Iris pigment epithelial cell (primary cell): ENCODE measurements at regions not wholly inside any gene's neighbourhood (a gene's known extent, or its start where the extent isn't known, plus 50 kb on each side); places are given as distances from the start of the nearest gene placed in this dataset.

Source experiments
- DNase-seq: peaks from one replicate; pipeline ENCODE4 v3.0.0-alpha.2; 2011; ENCODE audit warnings: low read depth

DNA sequence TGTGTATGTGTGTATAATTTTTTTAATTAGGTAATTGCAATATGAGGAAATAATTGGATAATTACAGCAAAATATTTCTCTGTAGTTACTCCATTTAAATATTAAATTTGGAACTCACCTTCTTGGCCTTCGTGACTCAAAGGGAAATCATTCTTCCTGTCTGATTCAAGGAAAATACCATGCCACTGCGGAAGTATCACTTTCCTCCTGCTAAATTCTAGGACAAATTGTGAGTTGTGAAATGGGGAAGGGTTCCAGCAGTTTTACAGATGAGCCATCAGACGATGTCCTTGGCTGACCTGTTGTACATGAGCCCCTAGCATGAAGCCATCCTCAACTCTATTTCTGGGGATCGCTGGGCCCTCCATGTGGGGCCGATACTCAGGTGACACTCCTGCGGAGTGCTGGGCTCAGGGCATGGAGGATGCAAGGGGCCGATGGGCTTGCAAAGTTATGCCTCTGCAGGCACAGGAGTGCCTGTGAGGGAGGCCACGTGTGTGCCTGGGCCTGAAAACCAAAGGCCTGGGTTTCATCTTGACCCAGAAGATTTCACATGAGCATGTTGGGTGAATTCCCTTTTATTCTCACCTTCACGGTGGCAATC, 179.6 kb upstream of the TCERG1L start:
- DNase-seq = no peak

DNA sequence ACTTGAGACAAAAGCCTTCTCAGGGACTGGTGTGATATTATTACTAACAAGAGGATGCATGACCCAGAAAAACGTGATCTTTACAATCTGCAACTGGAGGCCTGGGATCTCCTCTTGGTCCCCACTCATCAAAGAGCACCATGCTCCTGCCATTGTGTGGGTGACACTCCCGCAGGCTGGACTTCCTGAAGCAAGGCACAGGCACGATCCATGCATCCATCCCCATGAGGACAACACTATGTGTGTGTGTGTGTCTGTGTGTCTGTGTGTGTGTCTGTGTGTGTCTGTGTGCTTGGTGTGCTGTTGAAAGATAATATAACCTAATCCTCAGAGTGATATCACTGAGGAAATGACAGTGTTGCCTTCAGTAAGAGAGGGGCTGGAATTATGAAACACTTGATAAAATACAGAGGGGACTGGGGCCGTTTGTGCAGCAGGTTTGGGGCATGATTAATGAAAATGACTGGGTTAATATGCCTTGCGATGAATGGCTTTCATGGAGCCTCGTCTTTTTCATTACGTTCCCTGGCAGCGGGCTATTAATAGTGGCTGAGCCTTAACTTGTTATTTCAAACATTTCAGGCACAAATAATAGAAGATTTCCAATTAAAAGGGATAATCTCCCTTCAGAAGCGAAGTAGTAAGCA, 180.8 kb upstream of the TCERG1L start:
- no peak for DNase-seq

DNA sequence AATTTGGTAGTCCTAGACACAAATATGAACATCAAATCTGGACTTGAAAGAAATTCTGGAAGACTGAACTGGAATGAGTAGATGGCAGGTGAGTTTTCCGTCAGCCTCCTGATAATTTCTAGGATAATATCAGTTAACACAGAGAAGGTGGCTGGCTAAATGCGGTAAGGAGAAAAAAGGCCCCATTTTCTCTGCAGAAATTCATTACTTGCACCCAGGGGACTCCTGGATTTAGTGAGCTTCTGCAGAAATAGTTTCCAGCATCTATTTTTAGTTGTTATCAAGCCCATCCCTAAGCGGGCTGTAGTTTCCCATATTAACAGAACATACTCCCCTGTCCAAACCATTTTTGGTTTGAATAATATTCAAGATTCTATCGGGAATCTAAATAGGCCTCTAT, 181.9 kb upstream of the TCERG1L start:
- DNase-seq = no peak

DNA sequence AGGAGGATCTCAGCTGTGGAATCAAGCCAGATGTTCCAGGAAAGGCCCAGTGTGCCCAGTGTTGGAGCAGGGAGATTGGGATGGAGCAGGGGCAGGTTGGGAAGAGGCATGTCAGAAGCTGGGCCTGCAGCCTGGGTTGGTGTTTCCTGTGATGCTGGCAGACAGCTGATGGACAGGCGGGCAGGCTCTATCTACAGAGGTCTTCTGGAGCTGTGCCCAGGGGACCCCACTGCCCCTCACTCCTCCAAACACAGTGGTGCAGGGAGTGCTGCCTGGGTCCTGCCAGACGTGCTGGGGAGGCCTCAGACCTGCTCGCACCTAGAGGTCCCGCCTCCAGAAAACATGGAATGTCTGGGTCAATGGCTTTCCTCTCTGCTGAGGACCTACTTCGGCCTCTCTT, 182.9 kb upstream of the TCERG1L start:
- DNase-seq = no peak

DNA sequence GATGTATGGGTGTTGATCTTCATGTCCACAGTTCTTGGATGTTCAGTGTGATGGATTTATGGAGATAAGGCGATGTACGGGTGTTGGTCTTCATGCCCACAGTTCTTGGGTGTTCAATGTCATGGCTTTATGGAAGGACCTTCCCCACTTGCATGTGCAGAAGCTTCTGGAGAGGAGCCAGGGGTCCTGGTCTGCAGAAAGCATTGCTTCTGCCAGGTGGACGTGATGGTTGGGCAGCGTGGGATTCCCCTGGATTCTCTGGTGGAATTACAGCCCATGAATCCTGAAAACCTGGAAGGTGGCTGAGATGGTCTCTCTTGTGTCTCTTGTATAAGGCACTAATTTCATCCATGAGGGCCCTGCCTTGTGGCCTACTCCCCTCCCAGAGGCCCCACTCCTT, 183.7 kb upstream of the TCERG1L start:
- DNase-seq = no peak

DNA sequence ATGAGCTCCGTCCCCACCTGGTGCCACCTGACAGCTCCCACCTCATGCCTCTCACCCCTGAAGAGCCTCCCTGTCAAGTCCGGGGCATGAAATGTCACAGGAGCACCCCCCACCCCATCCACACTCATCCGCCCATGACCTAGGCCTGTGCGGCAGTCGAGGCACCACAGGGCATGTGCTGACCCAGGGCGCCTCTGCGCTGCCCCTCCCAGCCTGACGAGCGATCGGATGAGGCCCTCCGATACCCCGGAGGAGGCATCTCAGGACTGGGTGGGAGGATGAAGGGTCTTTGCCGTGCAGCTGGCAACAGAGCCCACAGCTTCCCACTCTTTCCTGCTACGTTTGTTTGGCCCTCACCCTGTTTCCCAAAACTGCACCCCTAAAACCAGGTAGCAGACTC, 184.4 kb upstream of the TCERG1L start:
- no peak for DNase-seq

DNA sequence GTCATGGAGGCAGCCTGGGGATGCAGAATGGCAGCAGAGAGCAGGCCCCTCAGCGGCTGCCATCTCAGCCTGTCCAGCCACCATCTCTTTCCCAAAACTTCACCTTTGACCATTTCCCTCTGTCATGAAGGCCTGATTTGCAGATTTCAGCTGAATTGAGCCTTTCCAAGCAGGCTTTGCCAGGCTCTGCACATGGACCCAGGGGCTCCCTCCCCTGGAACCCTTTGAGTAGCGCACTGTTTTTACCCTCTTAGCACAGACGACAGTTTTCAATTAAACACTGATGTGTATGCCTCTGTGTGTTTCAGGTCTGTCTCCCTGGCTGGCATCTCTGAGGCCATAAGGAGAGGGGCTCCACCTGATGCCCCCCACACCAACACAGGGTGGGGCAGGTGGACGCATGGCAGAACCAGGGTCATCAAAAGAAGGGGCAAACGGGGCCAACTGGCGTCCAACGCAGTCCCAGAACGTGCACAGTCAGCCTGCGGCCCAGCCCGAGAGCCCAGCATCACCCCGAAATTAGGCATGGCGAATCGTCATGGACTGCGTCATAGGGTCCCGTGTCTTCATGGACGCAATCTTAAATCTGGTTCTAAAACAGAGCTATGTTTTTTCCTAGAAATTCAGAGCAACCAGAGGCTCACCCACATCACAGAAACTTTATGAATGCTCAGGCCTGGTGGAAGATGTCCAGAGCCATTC, 185.0 kb upstream of the TCERG1L start:
- no peak for DNase-seq

DNA sequence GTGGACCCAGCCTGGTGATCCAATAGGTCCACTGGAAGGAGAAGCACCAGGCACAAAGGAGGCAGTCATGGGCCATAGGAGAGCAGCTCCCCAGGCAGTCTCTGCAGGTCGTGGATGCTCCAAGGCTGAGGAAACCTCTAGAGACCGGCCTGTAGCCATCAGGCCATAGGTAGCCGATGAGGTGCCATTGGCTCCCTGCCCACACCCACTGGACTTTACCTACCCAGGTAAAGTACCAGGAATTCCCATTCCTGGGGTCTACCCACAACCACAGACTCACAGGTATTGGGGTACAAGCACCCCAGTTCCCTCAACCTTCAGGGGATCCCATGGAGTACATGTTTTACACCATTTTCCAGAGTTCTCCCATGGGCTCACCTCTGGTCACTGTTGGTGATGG, 188.0 kb upstream of the TCERG1L start:
- DNase-seq = no peak

DNA sequence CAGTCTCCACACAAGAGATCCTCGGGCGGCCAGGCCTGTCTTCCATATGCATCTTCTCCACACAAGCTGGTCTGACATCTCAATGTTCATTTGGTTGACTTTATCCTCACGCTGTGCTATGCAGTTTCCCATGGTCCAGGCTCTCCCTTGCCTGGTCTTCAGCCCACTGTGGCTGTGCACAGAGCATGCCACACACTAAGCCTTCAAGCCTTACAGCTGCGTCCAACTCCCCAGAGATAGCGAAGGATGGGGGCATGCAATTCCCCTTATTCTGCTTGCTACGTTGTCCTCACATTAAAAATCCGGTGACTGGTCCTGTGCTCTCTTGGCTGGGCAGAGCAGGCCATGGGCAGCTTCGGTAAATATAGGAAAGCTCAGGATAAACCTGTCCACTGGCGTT, 188.7 kb upstream of the TCERG1L start:
- DNase-seq = no peak

DNA sequence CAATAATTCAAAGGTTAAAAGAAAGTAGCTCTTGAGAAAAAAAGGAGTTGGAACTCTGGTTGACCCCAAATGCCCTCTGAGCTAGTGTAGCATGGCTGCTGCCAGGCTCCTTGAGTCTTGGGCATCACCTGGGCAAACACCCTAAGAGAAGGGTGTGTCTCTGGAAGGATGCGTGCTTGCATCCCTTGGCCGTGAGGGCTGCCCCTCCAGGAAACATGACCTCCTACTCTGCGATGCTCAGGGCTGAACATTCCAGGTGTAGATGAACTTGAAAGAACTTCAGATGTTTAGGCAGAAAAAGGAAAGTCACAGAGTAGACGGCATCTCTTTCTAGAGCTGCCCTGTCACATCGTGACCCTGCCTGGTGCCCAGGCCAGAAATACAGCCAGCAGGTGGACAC, 189.4 kb upstream of the TCERG1L start:
- DNase-seq = no peak

DNA sequence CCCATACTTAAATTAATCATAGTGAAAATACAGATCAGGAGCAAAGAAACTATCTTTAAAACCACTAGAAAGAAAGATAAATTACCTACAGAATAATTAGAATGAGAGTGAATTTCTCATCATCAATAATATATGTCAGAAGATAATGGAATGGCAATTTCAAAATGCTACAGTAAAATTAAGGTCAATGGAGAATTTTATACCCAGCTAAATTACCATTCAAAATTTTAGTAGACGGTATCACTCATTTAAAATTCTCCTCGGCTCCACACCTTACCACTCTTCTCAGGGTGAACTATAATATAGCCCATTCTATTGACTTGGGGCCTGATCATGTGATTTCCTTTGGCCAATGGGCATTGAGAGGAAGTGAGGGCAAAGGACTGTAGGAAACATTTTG, 192.5 kb upstream of the TCERG1L start:
- no peak for DNase-seq

DNA sequence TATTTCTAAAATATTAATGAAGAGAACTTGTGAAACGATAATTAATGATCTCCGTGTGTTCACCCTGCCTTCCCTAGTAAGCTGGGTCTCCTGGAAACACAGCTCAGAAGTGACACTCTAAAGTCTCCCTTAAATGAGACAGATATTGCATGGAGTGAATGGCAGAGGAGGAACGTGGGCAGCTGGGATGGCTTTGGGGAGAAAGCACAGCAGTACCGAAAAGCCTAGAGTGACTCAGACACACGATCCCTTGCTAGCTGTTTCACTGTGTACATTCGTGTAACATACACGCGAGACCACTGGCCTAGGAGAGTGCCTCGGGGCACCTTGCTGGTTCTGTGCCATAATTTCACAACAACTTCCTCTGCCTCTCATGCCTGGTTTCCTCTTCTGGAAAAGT, 199.9 kb upstream of the TCERG1L start:
- no peak for DNase-seq

DNA sequence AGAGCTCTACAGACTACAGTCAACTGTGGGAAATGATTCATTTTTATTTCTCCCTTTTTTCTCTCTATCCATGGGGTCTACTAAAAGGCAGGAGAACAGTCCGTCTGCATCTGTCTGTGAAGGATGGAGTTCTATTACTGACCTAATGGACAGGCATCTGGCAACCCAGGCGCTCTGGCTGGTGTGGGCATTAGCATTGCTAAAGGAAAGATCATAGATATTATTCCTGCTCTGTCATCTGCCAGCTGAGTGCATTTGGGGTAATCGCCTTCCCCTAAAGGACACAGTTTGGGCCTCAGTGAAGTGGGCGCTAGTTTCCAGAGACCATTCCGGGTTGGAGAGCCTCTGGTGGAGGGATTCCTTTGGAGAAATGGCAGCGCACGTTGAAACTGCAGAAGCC, 201.3 kb upstream of the TCERG1L start:
- no peak for DNase-seq

DNA sequence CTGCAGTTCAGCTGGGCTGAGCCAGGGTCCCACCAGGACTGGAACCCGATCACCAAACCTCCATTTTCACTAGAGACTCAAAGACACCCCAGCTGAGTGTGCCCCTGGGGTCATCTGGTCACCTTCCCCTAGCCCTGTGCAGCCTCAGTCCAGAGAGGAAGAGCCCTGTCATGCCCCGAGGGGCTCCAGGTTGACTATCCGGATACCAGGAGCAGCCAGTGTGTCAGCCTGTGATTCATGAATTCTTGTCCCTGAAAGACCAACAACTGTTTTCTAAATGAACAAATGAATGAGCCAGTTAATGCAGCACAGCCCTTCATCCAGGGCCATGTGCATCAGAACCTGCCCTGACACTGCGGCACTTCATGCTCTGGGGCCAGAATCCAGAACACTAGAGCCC, 201.9 kb upstream of the TCERG1L start:
- no peak for DNase-seq

DNA sequence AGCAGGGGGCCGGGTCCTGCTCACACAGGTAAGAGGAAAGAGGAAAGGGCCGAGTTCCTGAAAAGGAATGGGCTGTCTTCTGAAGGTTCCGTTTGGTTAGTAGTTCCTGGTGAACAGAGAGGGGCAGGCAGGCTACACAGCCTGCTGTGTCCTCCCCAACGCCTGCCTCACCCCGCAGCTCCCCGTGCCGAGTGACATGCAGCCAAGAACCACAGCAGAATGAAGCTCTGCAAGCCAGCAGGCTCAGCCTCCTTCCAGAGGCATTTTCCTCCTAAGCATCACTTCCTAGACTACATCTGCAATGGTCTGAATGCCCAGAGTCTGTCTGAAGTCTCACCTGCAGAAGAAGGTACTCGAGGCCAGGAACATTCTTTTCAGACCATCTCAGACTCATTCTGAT, 202.4 kb upstream of the TCERG1L start:
- DNase-seq = no peak

DNA sequence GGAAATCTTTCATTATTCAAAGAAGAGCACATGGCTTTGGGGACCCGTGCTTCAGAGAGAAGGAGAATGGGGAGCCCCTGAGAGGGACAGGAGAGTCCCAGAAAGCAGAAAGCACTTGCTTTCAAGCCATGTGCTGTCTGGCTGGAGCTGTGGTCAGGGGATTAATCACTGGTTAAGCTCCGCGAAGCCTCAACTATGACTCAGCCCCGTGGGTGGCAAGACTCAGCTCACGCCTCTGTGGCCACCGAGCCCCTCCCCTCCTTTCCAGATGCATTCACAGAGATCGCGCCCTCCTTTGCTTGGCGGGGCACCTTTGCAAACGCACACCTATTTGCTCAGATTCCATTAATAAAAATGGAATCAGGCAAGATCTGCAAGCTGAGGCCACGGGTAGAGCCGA, 202.9 kb upstream of the TCERG1L start:
- DNase-seq = peak; percentile 20

DNA sequence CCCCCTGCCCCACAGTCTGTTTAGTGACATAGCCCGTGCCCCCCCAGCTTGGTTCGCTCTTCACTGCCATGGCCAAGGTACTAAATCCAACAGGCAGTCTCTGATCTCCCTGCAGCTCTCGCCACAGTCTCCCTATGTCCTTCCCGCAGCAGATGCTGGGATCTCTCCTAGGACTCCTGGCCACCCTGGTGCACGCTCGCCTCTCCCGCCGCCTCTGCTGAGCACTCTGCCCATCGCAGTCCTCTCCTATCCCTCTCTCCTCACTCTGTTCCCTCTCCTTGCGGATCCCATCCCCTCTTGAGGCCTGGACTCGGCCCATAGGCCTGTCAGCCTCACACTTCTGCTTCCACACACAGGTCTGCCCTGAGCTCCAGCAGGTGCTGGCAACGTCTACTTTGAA, 204.8 kb upstream of the TCERG1L start:
- DNase-seq = no peak

DNA sequence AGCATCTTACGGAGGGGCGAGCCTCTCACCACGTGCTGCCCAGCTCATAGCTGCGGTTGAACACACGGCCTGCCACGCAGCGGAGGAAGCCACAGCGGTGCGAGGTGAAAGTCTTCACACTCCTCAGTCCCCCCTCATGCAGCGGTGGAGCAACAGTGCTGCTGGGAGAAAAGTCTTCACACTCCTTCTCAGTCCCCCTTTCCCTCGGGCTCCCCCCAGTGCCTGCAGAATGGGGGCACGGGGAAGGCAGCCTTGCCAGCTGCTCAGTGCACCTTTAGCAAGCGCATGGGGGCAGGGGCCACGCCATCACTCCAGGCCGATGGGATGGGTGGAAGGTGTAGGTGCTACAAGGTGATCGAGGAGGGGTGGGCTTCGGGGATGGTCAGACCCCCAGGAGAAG, 206.3 kb upstream of the TCERG1L start:
- no peak for DNase-seq

DNA sequence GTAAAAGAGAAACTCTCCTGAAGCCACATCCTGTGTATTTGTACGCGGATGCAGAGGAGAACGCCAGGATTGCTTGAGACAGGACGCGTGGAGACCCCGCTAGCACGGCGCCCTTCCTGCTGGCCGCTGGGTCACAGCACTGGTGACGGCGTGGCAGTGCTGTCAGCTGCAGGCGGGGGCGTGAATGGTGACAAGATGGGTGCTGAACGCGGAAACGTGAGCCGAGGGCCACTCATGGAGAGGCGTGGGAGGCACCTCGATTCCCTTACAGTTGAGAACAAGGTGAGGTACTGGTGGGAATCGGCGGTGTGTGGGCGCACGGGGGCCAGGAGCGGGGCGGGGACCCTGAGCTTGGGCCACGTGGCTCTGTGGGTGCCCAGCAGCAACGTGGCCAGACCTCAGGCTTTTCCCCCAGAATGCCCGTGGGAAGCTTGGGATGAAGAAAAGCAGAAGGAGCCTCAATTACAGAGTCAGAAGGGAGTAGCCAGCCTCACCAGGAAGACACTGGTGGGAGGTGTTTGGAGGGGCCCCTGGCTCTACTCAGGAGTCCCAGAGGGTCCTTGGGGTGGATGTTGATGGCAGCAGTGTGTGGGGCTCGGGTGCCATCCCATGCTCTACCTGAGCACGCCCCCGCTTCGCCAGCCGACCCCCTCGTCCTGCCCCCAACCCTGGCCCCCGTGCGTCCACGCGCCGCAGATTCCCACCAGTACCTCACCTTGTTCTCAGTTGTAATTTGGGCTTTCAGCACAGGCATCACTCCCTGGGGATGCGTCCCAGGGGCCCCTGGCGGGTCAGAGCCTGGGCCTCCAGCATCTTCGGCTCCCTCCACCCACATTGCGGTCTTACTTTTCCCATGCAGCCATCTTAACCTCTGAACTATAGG, 208.4 kb upstream of the TCERG1L start:
- no peak for DNase-seq

DNA sequence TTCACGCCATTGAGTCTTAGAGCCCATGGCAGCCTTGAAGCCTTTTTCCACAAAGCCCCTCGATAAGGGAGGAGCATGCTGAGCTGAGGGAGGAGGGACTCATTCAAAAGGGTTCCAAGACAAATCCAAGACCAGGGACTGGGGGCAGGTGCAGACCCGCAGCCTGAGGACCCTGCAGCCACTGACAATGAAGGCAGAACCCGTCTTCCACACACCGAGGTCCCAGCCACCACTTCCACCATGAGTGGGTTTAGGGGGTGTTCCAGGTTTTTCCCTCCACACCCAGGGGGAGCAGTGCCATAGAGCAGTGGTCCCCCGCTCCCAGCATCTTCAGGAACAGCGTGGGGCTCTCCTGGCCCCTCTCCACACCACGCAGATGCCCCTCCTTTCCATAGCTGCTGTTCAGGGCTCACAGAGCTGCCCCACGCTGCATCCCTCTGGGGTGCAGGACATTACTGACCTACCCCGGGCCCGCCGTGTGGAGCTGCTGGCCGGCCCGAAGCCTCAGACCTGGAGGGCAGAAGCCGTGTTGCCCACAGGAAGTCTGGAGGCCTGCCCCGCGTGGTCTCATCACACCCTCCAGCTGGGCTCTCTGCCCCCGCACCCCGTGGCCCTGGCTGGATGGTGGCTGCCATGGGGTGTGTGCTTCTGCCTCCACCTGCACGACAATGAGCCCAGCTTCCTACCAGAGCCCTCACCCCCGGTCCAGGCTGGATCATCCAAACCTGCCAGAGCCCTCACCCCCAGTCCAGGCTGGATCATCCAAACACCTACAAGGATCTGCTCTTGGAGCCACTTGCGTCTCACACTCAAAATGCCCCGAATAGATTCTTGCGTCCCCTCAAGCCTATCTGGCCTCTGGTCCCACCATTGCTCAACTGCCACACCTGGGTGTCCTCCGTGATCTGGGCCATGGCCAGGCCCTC, 220.0 kb upstream of the TCERG1L start:
- DNase-seq = no peak

DNA sequence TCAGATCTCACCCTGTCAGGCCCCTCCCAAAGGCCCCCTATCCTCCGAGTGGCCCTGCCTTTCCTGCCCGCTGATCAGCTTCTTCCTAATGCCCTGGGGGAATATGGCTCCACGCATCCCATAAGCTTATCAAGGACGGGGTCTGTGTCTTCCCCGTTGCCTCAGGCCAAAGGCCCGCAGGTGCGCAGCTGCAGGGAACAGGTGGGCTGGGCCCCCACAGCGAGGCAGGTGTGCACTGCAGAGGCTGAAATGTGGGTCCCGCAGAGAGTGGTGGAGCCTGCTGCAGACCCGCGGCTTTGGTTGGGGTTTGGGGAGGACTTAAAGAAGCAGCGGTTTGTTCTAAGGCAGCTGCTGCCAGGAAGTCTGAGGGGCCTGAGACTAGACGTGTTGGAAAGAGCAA, 220.8 kb upstream of the TCERG1L start:
- DNase-seq = no peak
